COLO668 (cell line): ENCODE measurements at regions not wholly inside any gene's neighbourhood (a gene's known extent, or its start where the extent isn't known, plus 50 kb on each side); places are given as distances from the start of the nearest gene placed in this dataset.

Experiments
- DNase-seq: peaks from one replicate; lab custom pipeline; 2025; ENCODE audit not compliant: unreplicated experiment; lab: John Stamatoyannopoulos, UW

GRCh38 chr22:23414727-23415489 is 165.2 kb downstream of the IGLL1 start:
- no peak for DNase-seq

DNA sequence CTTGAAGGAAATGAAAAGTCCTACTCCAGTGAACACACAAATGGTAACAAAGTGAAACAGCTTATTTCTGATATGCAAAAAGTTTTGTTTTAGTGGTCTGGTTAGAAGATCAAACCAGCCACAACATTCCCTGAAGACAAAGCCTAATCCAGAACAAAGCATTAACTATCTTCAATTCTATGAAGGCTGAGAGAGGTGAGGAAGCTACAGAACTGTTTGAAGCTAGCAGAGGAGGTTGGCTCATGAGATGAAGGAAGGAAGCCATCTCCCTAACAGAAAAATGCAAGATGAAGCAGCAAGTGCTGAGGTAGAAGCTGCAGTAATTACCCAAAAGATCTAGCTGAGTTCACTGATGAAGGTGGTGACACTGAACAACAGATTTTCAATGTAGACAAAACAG is 168.4 kb downstream of the IGLL1 start:
- no peak for DNase-seq

GRCh38 chr22:23410411-23410810 is 169.7 kb downstream of the IGLL1 start:
- no peak for DNase-seq

GRCh38 chr22:23409976-23410375 is 170.1 kb downstream of the IGLL1 start:
- no peak for DNase-seq

- no peak for DNase-seq
These were observed 171.8 kb downstream of the IGLL1 start for GRCh38 chr22:23408321-23408720.

- DNase-seq = no peak
These were observed 174.7 kb downstream of the IGLL1 start for GRCh38 chr22:23405366-23405851.

DNA sequence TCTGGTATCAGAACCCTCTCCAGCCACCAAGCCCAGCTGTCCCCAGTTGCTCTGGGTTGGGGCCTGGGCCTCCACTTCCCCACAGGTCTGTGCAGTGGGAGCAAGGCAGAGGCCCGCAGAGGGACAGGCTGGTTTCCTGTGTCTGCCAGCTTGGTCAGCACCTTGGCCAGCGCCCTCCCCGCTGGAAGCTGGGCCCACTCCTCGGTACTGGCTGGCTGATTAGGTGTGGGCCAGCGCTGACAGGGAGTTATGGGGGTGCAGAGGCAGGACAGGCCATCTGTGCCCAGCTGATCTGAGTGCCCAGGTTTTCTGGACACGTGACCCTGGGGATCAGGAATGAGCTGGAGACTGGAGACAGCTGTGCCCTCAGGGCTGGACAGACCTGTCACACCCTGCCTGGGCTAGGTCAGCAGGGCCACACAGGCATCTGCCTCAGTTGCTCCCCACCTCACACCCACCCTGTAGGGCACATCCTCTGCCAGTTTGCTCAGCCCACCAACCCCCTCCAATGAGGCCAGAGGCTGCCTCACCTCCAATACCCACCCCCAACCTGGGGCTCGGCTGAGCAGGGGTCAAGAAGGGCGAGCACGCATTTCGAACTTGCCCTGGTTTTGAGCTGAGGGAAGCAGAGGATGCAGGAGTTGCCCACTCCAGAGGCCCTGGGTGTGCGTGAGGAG is 175.3 kb downstream of the IGLL1 start:
- no peak for DNase-seq

DNA sequence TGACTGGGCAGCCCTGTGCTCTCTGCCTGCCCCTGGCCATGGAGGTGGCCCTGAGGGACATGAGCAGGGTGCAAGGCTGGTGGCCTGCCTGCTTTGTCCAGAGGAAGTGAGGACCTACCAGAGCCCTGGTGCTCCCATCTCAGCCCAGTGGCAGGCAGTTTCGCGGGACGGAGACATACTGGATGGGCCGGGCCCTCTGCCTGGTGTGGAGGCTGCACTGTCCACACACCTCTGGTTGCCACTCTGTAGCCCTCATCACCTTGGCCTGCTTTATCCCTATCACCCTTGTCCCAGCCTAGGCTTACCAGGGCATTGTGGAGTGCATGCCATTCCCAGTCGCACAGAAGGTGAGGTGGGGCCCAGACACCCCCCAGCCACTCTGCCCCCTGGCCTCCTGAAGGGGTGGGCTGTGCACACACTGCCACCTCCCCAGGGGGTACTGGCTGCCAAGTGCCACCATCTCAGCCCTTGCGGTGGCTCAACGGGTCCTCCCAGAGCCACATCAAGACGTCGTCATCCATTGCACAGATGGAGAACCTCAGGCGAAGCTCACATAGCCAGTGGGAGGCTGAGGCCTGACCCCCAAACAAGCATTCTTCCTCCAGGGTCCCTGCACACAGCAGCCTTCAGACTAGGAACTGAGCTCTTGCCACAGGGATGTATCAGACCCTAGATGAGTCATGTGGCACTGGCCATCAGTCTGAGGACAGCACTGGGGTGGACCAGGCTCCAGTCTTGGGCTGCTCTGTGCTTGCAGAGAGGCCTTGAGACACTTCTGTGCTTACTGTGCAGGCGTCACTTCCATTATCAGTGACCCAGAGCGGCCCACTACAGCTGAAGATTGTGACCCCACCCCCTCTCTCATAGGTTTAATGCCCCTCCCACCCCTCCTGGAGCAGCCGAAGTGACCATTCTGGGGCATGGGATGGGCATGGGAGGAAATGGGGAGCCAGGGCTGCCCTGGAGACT is 176.1 kb downstream of the IGLL1 start:
- DNase-seq = no peak

GRCh38 chr22:23403152-23403719 is 176.9 kb downstream of the IGLL1 start:
- DNase-seq = no peak

DNA sequence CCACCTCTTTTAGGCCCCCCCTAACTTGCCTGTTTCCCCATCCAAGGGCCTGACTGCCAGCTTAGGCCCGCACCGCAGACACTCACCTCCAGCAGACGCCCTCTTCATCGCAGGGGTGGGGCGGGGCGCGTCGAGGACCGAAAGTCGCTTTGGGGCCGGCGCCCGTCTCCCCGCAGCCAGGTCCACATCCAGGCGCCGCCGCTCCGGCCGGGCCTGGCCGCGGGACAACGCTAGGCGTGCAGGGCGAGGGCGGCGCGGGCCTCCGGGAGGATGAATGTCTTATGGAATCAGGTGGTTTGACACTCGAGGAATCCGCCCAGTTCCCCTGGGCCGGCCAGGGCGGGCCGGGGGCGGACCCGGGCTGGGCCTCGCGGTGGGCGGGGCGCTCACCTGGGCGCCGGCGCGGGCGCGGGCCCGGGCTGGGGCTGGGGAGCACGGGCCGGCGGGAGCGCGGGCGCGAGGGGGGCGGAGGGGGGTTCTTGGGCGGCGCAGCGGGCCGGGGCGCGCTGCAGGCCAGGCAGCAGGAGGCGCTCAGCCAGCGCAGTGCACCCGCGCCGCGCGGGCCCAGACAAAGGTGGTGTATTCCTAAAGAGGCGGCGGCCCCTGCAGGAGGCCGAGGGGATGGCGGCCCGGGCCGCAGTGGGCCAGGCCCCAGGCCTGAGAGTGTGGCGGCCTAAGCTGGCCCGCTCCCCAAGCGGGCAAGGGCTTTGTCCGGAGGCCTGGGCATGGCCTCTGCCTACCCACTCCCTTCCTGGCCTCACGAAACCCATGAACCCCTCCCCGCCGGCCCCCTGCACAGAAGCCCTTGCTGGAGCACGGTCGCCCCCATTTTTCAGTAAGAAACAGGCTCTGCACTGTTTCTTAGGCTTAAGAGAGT is 177.6 kb downstream of the IGLL1 start:
- DNase-seq = peak; percentile 88

DNA sequence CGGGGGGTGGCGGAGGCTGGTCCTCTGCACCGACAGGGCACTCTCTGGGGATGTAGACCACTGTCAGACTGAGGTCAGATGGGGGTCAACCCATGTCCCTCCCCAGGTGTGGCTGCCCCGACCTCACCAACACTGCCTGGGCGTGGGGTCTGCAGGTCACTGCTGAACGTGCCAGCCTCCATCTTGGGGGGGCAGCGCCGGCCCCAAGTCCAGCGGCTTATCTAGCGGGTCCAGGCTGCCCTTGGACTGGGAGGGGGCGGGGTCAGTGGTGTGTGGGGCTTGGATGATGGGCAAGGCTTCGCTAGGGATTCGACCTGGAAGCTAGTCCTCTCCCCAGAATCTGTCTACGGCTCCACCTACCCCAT is 178.2 kb downstream of the IGLL1 start:
- DNase-seq = no peak

DNA sequence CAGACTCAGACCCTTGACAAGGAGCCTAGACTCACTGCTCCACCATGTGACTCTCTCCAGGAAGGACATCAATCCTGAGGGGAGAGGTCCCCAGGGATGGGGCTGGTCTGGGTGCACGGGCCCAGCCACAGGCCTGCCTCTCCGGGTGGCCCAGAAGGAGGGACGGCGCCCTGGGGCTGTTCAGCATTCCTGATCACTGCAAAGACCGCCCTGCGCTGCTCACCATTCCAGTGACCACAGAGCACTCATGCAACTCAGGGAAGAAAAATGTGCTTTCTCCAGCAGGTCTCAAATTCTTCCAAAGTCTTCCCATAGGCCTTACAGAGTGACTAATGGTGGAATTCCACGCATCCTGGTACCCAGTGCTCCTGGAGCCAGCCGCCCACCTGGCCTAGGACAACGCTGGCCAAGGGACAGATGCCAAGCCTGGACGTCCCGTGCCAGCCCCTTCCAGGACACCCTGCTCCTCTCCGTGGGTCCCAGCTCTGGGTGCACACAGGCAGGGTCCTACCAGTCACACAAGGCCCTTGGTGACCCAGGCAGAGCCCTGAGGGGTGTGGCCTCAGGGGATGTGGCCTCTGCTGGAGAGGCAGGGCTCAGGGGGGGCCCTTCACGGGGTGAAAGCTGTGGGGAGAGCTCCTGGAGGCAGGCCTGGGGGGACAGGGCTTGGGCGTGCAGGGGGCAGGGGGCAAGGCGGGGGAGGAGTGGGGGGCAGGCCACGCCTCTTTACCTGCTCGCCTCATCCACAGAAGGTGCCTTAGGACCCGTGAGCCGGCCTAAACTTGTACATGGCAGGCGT is 178.8 kb downstream of the IGLL1 start:
- no peak for DNase-seq

- DNase-seq = no peak
These were observed 179.7 kb downstream of the IGLL1 start for GRCh38 chr22:23400286-23400981.

DNA sequence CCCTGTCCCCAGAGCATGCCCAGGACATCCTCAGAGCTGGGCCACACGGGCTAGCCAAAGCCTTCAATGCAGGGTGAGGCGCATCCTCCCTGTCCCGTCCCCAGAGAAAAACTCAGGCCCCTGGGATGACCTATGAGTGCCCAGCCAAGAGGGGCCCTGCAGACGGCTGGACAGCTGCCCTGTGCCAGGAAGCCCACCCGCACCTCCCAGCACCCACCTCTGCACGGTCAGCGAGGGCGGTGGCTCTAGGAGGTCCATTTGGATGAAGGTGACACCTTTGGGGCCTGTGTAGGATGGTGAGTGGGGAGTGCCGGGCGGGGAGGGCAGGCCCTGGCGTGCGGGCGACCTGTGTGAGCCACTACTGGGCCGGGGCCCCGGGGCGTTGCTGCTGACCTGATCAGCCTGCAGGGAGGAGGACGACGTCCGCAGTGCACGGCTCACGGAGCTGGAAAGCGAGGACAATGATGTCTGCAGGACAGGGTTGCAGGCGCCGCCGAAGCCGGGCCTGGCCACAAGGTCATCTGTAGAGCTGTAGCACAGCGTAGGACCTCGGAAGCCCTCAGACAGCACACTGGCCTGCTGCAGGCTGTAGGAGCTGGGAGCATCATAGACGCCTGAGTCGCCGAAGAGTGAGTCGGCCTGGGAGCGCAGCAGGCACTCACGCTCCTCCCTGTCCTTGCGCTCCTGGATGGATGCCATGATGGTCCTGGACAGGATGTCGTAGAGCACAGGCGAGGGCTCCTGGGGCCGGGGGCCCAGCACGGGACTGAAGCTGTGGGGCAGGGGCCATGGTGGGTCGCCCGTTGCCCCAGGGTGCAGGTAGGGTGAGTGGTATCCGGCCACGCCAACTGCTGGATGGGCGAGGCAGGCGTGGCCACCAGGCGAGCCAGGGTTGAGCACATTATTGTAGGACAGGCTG is 180.5 kb downstream of the IGLL1 start:
- DNase-seq = no peak

- DNase-seq = no peak
These were observed 181.3 kb downstream of the IGLL1 start for GRCh38 chr22:23398701-23399366.

DNA sequence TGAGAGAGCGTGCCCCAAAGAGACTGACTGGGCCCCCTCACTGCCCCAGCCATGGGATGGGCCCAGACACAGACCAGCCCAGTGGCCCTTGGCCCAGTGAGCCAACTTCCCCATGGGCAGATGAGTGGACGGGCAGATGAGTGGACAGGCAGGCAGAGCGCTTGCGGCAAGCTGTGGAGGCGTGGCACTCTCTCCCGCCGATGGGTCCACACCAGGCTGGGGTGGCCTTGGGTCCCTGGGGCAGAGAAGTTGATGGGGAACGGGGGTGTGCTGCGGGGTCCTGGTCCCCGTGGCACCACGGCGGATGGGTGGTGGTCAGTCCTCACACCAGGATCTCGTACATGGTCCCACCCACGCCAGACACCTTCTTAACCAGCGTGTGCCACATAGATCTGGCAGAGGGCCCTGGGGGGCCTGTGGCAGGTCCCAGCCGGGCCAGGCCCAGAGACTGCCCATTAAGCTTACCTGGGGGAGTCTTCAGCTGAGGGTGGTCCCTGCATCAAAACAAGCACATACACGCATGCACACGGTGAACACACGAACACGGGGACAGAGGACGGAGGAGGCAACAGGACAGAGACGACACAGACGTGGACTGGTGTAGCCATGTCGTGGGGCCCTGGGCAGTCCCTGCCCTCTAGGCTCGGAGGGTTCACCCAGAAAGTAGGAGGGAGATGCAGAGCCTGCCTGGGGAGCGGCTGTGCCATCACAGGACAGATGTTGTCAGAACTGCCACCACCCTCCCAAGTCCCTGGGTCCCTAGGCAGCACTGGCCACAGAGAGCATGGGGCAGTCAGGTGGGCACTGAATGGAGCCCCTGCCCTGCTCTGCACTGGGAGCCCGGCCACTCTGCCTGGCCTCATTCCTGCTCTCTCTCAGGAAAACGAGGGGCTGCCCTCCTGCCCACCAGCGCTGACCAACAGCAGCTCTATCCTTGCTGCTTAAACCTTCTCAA is 182.2 kb downstream of the IGLL1 start:
- DNase-seq = no peak
